Muscle of arm (tissue), 1 donor: ENCODE measurements at regions not wholly inside any gene's neighbourhood (a gene's known extent, or its start where the extent isn't known, plus 50 kb on each side); places are given as distances from the start of the nearest gene placed in this dataset.

Source experiments
- DNase-seq: peaks from one replicate; pipeline ENCODE4 v3.0.0-alpha.2; 2013

DNA sequence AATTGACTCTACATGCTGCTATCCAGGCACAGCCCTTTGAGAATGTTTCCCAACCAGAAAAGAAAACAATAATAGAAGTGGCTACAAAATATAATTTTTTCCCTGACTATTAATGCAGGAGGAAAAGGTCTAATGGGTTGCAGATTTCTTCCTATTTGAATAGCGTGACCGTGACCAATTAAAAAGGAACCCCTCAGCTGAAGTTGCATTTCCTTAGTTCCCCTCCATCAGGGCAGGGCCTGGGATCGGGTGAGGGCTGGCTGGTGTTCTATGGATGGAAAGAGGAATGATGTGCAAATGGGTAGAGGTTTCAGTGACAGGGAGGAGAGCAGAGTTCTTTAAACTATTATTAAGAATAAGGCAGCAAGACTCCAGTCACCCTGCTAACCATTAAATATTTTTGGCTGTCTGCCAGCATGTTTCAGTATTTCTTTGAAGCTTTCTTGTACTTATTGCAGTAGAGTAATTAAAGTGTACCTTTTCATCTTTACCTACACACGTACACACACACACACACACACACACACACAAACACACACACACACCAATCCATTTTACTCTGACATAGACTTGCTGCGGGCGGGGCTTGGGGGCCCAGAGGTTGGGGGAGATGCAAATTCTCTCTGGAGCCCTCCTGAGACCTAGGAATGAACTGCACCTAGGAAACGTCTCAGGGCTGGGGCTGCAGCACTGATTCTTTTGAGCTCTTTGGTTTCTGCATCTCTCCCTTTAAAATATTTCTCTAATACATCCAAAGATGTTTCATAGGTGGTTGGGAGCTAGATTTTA is 154.8 kb upstream of the SLC35B3 start:
- no peak for DNase-seq

DNA sequence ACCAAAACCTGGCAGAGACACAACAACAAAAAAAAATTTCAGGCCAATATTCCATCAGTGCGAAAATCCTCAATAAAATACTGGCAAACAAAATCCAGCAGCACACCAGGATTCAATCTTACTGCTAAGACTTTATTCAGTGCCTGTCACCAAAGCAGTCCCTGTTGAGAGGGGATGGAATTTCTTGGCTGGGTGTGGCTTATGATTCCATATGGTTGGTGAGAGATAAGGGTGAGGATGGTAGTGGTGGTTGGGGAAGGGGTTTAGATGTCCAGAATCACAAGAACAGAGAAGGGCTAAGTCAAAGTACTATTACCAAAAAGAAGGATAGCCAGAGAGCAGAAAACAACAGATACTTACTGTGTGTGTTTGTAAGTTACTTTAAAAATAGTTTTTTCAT is 152.8 kb upstream of the SLC35B3 start:
- no peak for DNase-seq

GRCh38 chr6:8583291-8583690 is 147.9 kb upstream of the SLC35B3 start:
- DNase-seq, result no peak

- DNase-seq, result no peak
Observed at GRCh38 chr6:8579372-8579771, 144.0 kb upstream of the SLC35B3 start.

DNA sequence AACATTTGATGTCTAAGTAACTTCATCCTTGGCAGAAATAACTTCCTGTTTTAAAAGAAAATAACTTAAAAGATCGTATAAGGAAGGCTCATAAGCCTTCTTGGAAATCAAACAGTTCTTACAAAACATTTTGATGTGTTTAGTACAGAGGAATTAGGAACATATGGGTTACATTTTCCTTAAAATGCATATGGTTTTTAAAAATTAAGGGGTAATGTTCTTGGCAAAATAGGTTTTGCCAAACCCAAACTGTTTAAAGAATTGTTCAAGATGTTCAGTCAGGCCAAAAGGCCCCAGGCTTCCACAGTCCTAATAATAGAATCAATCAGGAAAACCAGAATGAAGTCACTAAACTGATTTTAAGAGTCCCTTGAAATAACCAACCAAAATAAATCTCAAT is 142.7 kb upstream of the SLC35B3 start:
- DNase-seq, result no peak

DNA sequence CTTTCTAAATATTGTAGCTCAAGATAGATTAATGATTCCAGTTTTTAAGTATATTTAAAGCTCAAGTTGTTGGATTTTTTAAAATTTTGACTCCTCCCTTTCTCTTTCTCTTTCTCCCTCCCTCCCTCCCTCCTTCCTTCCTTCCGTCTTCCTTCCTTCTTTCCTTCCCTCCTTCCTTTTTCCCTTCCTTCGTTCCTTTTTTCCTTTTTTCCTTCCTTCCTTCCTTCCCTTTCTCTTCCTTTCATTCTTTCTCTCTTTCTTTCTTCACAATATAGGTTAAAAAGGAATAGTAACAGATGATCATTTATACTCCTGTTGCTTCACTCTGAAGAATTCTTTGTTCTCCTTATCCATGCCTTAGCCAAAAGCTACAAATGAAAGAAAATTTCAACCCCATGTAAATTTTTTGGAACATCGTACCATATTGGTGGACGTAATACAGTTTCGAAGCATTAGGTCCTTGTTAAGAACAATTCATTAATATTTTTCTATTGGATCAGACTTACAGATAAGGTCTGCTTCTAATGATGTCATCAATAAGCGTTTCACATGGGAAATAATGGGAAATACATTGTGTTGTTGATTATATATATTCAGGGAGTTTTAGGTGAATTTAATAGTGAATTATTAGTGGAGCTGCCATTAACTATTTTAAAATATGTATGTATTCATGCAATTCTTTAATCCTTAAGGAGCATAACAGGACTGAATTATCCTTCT is 139.6 kb upstream of the SLC35B3 start:
- no peak for DNase-seq

- DNase-seq, result no peak
Observed at GRCh38 chr6:8574311-8574710, 139.0 kb upstream of the SLC35B3 start.

DNA sequence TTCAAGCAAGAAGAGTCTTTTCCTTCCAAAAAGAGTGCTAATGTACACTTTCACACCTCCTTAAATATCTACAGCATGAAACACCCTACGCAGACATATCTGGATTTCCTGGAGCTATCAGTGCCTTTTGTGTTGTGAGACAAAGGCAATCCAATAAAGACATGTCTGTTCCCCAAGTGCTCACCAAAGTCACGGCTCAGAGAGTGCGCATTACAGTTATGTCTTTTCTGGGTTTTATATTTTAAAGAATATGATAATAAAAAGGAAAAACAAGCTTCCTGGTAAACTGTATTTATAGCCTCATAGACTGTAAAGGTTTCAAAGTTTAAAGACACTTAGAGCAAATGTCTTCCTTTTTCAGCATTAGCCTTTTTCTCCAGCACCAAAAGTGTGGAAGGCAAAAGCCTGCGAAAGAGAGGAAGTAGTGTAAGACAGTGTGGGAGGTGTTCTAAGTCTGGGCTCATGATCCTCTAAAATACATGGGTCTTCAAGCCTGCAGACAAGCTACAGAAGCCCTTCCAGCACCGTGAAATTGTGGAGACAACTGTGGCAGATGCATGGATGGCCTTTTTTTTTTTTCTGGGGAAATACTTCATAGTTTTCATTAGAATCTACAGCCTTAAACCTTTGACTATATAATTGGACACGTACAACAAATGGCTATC is 135.0 kb upstream of the SLC35B3 start:
- no peak for DNase-seq

GRCh38 chr6:8562125-8562524 is 126.8 kb upstream of the SLC35B3 start:
- DNase-seq, result no peak

GRCh38 chr6:8558953-8559352 is 123.6 kb upstream of the SLC35B3 start:
- no peak for DNase-seq

DNA sequence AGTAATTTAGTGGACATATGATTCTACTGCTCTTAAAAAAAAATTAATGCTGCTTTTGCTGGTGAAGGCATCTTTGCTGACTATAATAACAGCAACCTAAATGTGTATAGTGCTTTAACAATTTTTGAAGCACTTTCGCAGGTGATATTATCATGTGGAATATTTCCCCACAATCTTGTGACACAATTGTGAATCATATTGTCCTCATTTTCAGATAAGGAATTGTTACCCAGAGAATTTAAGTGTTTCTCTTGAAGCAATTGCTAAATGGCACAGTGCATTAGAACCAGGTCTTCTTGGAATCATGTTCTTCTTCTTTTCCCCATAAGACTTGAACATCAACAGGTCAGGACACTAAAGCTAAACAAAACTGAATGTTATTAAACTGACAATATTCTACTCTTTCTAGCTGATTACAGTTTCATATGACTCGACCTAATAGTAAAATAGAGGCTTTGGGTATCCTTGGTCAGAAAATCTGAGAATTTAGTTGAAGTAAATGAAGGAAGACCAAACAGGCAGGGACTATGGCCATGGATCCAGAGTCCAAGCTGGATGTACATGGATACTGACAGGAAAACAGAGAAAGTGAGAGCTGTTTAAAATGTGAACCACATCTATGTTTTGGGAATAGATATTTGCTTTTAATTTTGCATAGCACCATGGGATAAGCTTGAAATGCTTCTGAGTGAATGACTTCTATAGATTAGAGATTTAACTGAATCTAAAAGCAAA is 121.8 kb upstream of the SLC35B3 start:
- DNase-seq, result no peak

DNA sequence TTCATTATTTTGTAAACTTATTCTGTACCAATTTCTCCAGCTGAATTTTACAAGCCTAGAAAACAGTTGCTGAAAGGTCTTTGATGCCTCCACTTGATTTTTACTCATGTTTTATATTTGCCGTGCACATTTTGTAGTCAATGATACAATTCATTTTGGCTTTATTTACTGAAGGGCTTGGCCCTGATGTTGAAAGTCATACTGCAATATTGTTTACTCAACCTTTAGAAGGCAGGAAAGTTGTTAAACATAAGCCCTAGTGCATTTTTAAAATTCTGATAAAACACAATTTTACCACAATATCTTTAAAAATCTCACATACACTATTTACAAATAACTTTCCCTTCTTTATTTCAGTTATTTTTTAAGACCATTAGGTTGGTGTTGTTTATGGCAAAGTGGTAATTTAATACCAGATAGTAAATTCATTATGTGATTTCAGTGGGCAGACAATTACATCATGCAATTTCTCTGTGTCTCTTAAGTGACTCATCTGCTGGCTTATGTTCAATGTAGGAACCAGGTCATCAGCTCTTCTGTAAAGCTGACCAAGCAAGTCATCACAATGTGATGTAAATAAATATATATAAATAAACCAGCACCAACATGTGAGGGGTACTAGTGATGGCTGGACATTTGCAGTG is 121.1 kb upstream of the SLC35B3 start:
- no peak for DNase-seq

- DNase-seq, result no peak
Observed at GRCh38 chr6:8551993-8552392, 116.6 kb upstream of the SLC35B3 start.

DNA sequence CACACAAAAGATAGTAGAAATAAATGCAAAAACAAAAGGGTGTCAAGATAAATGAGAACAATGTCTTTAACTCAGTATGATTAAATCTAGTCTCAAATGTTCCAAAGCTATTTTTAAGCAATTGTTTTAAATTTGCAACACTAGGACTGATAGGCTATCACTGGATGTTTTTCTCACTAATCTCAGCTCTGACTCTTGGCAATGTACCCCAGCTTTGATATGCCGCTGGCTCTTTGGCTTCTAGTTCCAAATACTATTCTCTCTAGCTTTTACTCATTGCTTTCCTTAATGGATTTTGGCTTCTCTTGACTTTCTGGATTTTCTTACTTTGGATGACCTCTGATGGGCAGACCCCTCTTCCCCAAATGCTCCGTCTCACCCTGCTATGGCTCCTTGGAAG is 116.0 kb upstream of the SLC35B3 start:
- no peak for DNase-seq

- DNase-seq, result no peak
Observed at GRCh38 chr6:8549074-8549790, 113.9 kb upstream of the SLC35B3 start.

DNA sequence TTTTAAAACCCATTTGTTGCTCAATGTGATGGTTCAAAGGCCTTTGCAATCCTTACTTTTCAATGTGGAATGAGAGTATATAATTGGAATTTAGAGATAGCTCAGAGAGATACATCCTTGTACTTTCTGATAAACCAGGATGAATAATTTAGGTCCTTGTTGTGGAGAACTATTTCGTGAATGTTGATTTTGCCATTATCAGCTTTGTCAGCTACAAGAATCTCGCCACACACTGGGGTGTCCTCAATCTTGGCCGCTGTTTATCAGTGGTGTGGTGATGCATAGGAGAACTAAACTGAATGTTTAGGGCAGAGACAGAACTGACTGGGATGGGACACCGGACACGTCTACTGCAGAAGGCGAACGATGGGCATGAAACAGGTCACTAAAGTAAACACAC is 111.2 kb upstream of the SLC35B3 start:
- DNase-seq, result no peak

- DNase-seq, result no peak
Observed at GRCh38 chr6:8545336-8545735, 110.0 kb upstream of the SLC35B3 start.

DNA sequence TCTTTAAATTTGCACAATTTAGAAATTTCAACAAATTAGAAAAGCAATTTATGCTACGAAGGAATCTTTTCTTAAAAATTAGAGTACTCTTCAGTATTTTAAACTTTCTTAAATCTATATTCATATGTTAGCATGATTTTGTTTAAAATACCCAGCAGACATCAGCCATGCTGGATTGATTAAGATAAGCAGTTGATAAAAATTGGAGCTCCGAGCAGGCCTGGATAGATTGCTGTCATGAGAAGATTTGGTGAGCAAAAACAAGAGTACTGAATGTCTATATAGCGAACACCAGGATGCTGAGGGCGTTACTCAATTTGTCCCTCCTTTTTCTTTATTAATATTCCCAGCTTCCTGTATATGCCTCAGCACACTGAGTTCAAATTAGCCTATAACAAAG is 108.4 kb upstream of the SLC35B3 start:
- no peak for DNase-seq

- no peak for DNase-seq
Observed at GRCh38 chr6:8539453-8539852, 104.1 kb upstream of the SLC35B3 start.

- no peak for DNase-seq
Observed at GRCh38 chr6:8536122-8536521, 100.8 kb upstream of the SLC35B3 start.

GRCh38 chr6:8535519-8535918 is 100.2 kb upstream of the SLC35B3 start:
- DNase-seq, result no peak
